ENCODE measurements at regions not wholly inside any gene's neighbourhood (a gene's known extent, or its start where the extent isn't known, plus 50 kb on each side); places are given as distances from the start of the nearest gene placed in this dataset.

DNA sequence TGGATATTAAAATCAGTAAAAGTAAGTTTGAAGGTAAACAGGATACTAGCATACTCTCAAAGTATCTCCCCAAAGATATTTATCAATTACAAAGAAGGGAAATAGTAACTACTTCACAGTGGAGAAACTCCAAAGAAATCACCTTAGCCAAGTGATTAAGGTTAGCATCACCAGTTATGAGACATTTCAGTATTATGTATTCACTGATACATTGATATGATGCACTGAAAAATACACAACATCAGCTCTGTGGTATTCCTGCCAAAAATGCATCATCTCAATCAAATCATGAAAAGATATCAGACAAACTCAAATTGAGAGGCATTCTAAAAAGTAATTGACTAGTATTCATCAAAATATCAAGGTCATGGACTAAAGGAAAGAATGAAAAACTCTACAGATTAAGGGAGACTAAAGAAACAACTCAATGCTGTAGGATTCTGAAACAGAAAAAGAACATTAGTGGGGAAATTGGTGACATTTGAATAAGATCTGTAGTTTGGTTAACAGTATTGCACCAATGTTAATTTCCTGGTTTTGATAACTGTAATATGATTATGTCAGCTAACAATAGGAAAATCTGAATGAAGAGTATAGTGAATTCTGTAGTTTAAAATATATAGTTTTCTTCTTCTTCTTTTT, 215.4 kb downstream of the UACA start:
- no peak for DNase-seq

DNA sequence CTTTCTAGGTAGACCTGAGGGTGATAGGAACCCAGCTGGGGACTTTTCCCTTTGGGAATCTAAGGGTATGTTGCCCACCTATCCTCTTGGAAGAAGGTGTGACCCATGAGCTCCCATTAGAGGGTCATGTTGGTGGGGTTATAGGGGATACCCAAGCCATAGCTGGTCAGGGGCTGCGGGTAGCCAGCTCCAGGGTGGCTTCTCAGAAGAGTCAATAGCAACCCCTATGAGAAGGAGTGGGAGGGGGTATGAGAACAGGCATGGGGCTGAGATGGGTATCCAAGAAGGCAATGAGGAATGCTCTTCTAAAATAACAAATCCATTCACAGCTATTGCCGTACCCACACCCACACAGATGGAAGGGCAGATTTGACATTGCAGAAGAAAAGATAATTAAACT, 217.8 kb downstream of the UACA start:
- no peak for DNase-seq

DNA sequence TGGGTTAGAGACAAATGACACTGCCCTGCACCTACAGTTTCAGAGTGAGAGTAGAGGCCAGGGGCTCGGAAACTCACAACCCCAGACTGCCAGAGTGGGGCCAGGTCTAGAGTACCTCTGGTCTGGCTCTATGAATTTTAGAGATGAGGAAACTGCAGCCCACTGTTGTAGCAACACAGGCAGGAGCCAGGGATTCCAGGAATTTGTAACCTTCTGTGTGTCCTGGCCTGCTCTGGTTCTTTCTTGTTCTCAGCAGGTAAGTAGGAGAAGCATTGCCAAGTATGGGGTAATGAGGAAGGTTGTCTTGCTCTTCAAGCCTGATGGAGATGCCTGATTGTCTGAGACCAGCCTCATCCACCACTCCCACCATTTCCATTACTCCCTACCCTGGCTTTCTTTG, 221.8 kb downstream of the UACA start:
- no peak for DNase-seq

DNA sequence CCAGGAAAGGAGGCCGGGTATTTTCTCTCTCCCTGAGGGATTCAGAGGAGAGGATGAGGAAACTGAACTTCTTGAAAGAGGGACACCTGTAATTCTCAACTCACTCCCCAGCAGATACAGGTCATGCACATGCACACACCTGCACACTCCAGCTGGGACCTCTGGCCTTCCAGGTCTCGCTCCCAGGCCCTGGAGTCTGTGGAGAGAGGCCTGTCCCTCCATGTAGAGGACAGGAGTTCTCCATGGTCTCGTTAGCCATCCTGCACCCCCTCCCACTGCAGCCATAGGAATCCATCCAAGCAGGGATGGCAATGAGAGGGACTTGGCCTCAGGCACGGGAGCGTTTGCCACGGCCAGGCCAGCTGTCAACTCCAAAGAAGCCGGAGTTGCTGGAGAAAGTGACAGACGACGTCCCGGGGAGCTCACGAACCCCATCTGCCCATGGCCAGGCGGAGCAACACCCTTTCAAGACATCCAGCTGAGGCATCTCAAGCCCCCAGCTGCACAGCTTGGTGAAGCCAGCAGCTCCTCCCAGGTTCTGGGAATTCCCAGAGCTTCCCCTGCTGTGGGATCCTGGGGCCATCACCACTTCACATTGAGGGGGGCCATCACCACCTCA, 223.3 kb downstream of the UACA start:
- DNase-seq = no peak

DNA sequence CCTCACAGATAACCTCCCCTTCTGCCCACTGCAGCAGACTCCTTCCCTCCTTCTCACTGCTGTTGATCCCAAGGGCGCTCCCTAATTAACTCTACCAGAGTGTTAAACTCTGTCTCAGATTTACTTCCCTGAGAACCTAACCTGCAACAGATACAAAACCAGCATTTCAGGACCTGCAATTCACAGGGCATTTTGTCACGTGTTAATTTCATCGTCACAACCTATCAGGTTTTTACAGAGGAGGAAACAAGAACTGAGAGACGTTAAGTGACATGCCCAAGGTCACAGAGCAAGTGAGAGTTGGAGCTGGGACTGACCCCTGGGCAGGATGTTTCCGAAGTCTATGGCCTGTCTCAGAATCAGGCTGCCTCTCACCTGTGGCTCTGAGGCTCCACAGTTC, 223.9 kb downstream of the UACA start:
- no peak for DNase-seq

DNA sequence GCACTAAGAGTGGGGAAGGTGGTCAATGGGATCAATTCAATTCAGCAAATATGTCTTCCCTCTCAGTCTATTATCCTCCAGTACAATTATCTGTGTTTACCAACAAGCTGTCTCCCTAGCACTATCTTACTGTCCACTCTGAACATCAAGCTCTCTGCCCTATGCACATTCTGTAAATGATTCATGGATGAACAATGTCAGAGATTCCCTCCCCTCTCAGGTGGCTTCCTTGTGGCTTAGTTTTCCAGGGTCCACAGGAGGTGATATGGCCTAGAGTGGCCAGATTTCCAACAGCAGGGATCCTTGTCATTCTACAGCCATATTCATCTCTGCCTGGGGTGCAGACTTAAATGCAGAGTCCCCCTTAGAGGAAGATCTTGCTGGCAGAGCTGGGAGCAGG, 225.1 kb downstream of the UACA start:
- DNase-seq = no peak

DNA sequence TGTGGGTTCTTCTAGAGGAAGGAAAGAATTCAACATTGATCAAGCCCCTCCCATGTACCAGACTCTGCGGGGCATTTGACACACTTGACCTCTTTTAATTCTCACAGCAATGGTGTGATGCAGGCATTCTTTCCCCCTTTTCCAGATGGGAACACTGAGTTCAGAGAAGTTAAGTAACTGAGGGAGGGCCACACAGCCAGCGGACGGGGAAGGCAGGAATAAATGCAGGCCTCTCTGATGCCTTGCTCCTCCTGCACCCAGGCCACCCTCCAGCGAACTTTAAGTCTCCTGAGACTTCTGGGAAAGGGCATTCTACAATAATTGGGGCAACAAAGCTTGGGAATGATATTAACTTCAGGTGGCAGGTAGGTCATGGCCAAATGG, 227.4 kb downstream of the UACA start:
- no peak for DNase-seq

DNA sequence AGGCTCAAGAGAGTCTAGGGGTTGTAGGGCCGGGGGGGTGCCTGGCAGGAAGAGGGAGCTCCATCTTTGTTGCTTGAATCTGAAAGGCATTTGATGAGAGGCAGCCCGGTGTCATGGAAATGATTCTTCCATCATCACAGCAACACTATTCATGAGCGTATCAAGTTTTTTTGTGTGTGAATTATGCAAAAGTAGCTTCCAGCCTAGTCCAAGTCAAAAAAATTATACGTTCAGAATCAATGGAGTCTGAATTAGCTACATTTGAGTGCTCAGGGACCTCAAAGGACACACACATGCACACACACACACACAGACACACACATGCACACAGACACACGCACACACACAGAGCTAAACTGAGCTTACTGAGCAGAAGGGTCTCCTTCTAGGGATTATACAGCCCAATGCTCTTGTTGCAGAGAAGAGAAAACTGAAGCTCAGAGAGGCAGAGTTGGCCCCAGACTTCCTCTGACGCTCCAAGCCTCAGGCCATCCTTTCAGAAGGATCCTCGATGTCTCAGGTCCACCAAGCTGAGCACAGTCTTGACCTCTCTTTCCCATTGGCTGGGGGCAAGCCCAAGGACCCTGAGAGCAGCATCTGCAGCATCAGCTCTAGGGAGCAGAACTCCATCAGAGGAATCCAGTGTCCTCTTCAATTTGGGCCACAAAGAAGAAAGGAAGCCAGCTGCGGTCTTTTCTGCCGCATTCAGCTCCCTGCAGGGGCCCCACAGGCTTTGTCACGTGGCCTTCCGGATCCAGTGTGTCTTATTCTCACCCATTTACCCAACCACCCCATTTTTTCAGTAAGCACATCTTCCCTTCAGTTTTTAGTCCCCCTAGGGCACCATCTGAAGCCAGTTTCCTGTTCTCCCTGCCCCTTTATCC, 228.0 kb downstream of the UACA start:
- no peak for DNase-seq

DNA sequence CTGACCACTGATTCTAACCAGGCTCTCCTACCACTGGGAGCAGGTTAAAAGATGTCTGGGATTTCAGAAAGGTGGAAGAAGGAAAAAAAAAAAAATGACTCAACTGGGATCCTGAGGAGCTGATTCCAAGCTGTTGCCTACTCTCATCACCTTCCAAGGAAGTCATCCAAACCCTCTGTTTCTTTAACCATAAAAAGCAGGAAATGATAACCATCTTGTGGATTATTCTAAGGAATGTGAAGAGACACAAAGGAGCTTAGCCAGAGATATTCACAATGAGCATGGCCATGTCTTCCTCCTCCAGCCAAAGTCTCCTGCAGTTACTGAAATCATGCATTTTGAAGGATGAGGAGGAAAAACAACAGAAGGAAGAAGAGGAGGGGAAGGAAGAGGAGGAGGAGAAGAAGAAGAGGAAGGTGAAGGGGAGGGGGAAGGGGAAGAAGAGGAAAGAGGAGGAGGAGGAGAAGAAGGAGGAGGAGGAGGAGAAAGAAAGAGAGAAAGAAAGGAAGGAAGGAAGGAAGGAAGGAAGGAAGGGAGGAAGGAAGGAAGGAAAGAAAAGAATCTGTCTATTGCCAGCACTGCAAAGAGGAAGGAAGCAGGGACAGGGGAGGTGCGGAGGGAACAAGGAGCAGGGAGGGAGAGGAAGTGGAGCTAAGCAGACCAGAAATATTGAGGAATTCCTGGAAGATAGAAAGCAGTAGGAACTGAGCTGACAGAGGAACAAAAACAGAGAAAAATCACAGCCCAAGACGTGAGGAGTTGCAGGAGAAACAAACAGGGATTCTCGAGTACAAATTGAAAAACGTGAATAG, 229.2 kb downstream of the UACA start:
- DNase-seq = no peak

DNA sequence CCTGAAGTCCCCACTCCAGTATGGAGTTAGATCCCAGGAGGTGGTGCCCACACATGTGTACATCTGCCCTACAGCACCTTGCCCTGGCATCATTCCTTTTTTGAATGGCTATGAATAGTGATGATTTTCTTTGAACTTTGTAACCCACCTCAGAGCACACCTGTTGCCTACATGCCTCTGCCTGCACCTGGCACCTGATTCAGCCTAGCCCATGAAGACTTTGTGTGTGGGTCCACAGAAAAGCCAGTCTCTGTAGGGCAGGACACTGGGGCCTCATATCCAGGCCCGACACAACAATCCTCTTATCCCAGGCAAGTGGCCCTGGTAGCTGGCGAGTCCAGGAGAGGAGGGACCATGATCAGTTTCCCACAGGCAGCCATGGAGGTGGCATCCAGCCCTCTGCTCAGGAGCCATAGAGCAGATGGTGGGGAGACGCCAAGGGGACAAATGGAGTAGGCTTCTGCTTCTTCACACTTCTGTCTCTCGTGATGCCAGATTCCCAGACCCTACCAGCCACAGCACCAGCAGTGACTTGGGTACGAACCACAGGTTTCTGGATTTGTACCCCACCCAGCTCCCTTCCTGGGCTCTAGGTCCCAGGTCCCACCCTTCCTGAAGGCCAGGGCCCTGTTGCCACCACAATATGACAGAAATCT, 230.7 kb downstream of the UACA start:
- no peak for DNase-seq

DNA sequence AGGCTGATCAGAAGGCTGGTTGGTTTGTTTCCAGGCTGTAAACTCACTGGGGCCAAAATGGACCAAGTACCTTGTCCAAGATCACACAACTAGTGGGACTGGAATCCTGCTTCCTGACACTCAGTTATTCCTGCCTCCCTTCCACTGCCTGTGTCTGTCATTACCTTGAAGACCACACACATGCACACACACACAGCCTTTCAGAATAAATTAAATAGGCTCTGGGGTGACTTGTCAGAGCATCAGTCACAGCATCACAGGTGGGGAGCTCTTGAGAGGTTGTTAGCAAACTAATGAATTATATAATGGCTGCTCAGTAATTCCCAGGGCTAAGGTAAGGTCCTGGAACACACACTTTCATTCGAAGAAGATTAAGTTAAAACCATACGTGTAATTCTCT, 231.8 kb downstream of the UACA start:
- no peak for DNase-seq

DNA sequence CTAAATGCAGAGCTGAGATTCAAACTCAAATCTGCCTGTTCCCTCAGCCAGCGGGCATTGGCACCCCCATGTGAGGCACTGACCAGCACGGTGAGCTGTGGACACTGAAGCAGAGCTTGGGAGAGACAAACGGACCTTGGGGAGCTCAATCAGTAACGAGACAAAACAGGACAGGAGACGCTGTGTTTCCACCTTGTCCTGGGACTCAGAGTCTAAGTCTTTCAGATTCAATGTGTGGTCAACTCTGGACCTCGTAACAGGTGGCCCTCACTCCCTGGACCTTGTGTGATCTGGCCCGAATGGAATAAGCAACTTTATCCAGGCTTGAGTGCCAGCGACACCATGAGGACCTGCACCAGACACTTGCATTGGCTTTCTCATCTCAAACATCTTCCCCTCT, 232.5 kb downstream of the UACA start:
- DNase-seq = no peak

DNA sequence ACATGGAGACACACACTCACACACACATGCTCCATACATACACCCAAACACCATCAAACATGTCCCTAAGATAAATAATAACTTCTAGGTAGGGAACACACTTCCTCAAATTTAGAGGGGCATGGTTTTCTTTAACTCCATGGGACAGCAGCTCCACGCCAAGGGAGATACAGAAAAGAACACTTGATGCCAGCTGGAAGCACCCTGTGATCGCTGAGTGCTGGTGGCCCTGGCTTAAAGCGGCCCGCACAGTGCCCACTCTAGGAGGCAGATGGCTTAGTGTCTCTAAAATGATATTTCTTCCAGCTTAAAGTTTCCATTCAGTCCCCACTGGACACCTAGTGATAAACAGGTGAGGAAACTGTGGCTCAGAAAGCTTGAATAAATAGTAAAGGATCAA, 232.9 kb downstream of the UACA start:
- DNase-seq = no peak

DNA sequence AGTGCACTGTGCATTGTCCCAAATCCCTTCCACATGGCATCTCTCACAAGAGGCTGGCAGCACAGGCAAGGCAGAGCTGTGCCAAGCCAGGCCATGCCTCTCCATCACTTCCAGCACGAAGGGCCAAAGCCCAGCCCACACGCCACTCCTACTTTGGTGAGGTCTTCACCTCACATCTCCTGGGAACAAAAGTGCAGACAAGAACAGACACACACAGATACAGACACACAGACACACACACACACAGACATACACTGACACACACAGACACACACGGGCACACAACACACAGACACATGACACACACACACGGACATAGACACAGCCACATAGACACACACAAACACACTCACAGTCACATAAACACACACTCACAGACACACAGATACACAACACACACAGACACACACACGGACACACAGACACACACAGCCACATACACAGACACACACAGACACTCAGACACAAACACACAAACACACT, 233.3 kb downstream of the UACA start:
- no peak for DNase-seq

DNA sequence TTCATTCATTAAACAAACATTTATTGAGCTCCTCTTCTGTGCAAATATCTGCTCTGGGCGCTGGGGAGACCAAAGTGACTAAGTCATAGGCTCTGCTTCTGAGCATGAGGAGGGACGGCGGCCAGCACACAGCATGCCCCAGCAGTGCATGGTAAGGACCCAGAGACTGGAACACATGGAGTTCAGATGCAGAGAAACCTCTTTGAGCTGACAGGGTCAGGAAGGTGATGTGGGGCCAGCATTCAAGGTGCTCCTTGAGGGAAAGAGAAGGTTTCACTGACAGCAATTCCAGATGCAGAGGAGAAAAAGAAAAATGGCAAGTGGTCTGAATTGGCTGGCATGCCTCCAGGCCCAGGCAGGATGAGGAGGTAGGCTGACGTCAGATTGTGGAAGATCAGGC, 234.5 kb downstream of the UACA start:
- DNase-seq = no peak

DNA sequence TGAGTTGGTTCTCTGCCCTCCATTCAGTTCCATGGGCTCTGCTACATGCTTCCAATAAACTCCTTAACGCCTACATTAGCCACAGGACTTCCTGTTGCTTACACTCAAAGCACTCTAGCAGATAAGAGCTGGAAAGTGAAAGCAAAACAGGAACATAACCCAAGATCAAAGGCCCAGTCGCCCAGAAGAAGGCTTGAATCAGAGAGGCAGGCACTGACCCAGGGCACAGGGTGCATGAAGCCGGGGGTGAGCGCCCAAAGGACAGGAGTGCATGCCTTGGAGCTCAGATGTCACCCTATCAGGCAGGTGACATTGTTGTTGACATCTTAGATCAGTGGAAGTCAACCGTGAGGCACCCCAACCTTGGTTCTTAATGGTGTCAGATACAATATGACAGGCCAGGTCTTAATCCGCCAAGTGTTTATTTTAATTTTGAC, 235.1 kb downstream of the UACA start:
- no peak for DNase-seq

DNA sequence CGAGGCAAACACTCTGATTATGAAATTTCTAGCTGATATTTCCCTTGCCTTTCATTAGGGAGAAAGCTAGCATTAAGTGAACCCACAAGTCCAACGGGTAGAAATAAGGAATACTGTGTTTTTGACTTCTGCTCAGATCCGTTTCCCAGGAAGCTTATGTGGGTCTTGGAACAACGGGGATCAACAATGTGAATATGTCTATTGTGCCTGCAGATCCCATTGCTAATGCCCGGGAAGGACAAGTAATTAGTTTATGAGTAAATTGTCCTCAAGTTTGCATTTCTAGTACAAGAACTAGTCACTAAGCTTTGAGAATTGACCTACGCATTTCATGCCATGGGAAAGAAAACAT, 236.4 kb downstream of the UACA start:
- no peak for DNase-seq

DNA sequence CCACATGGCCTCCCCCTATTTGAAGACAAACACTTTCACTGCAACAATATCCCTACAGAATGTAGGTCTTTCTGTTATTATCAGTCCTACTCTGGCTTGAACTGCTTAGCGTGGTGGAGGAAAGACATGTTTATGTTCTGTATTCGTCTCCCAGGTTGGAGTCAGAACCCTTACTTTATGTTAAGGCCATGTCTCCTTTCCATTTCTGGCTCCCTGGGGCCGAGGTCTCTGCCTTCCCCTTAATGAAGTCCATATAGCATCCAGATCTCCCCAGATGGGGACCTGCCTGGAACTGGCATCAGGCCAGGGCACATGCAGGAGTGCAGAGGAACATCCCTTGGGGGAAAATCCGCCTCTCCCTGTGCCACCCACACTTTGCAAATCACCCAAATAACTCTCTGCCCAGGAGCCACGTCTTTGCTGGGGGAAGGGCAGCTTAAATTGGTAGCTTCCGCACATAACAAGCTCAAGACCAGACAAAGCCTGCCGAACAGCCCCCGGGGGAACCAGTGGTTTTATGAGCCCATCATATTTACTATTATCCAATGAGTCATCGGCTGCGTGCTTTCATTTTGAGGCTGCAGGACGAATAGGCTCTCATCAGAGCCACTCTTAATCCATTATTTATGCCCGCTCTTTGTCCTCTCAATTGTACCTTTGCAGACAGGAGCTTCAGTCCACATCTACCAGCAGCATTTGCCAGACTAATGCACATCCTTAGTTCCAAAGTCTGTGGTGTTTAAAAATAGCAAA, 237.0 kb downstream of the UACA start:
- peak; percentile 73 for DNase-seq

DNA sequence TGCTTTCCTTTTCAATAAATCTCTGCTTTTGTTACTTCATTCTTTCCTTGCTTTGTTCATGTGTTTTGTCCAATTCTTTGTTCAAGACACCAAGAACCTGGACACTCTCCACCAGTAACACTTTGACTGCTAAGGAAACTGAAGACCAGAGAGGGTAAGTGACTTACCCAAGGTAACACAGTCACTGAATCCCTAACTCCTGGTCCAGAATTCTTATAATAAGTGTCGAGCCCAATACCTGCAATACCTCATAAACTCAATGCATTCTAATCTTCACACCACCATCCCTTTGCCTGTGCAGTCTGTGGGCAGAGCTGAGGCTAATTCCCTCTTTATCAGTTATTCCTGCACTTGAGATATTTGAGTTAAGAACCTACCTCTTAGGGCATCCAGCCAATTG, 237.8 kb downstream of the UACA start:
- DNase-seq = no peak

DNA sequence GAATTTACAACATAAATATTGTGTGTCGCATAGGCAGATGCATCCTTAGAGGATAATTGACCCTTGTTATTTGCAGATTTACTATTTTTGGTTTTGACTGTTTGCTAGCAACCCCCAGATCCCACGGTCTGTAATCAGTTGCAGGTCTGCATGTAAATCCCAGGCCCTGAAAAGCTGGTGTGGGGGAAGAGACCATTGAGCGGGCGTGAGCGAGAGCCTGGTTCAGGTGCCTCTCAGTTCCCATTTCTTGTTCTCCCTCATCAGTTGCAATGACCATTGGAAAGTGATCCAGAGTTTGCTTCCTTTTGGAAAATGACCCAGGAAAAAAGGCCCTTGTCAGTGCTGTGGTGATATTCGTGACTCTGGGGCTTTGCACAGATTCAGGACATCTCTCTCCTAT, 238.9 kb downstream of the UACA start:
- DNase-seq = no peak

DNA sequence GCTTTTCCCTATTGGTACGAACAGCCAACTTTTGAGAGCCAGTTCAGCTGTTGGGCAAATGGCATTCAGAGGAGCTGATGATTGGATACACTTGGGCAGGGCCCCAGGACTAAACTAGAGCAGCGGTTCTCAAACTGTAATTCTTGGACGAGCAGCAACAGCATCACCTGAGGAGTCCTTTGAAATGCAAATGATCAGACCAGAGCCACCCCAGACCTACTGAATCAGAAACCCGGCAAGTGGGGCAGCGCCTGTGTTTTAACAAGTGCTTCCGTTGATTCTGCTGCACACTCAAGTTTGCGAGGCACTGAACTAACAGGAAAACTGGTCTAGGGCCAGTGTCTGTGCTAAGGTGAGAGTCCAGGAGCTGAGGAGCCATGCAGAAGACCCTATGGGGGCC, 239.7 kb downstream of the UACA start:
- no peak for DNase-seq

DNA sequence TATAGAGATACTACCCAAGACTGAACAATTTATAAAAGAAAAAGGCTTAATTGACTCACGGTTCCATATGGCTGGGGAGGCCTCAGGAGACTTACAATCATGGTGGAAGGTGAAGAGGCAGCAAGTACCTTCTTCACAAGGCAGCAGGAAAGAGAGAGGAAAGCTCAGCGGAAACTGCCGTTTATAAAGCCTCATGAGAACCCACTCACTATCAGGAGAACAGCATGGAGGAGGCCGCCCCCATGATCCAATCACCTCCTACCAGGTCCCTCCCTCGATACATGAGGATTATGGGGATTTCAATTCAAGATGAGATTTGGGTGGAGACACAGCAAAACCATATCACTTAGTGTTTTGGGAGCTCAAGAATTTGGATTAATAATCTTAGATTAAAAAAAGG, 240.2 kb downstream of the UACA start:
- DNase-seq = no peak

Measured in right hindlimb (tissue), 1 donor.